NCI-H526 treated with DMSO at 0.1 percent for 48 hours (cell line): ENCODE measurements at regions not wholly inside any gene's neighbourhood (a gene's known extent, or its start where the extent isn't known, plus 50 kb on each side); places are given as distances from the start of the nearest gene placed in this dataset.
"Not testable (repeated sequence)": the region's sequence is repeated elsewhere in the genome, so short reads cannot be mapped to it uniquely, and the experiment has no call there.

ENCODE experiments used
- DNase-seq: peaks from one replicate; lab custom pipeline; 2025; lab: John Stamatoyannopoulos, UW

GRCh38 chrX:74251006-74251930, 52.7 kb upstream of the ZCCHC13 start:
- DNase-seq = no peak

- no peak for DNase-seq
Observed at GRCh38 chrX:74250574-74250973, 53.4 kb upstream of the ZCCHC13 start.

GRCh38 chrX:74249963-74250362, 54.0 kb upstream of the ZCCHC13 start:
- DNase-seq = no peak

- DNase-seq = no peak
Observed at GRCh38 chrX:74248889-74249288, 55.1 kb upstream of the ZCCHC13 start.

GRCh38 chrX:74246524-74246923, 57.5 kb upstream of the ZCCHC13 start:
- DNase-seq = no peak

- no peak for DNase-seq
Observed at GRCh38 chrX:74242484-74243138, 61.4 kb upstream of the ZCCHC13 start.

GRCh38 chrX:74242050-74242449, 61.9 kb upstream of the ZCCHC13 start:
- no peak for DNase-seq

GRCh38 chrX:74238771-74239170, 65.2 kb upstream of the ZCCHC13 start:
- no peak for DNase-seq

GRCh38 chrX:74234818-74235217, 69.2 kb upstream of the ZCCHC13 start:
- DNase-seq = no peak

GRCh38 chrX:74232859-74233258, 71.1 kb upstream of the ZCCHC13 start:
- no peak for DNase-seq

GRCh38 chrX:74231625-74232024, 72.4 kb upstream of the ZCCHC13 start:
- DNase-seq = no peak

GRCh38 chrX:74230094-74230493, 73.9 kb upstream of the ZCCHC13 start:
- no peak for DNase-seq

- no peak for DNase-seq
Observed at GRCh38 chrX:74225111-74225510, 78.9 kb upstream of the ZCCHC13 start.

- no peak for DNase-seq
Observed at GRCh38 chrX:74220277-74220676, 83.7 kb upstream of the ZCCHC13 start.

- no peak for DNase-seq
Observed at GRCh38 chrX:74218895-74219294, 85.1 kb upstream of the ZCCHC13 start.

GRCh38 chrX:74216421-74216820, 87.6 kb upstream of the ZCCHC13 start:
- DNase-seq = no peak

- DNase-seq = no peak
Observed at GRCh38 chrX:74211911-74212310, 92.1 kb upstream of the ZCCHC13 start.

GRCh38 chrX:74207539-74207938, 96.4 kb upstream of the ZCCHC13 start:
- no peak for DNase-seq

- no peak for DNase-seq
Observed at GRCh38 chrX:74195605-74196004, 108.4 kb upstream of the ZCCHC13 start.

GRCh38 chrX:74195120-74195519, 108.9 kb upstream of the ZCCHC13 start:
- DNase-seq = no peak

- no peak for DNase-seq
Observed at GRCh38 chrX:74187211-74187610, 116.8 kb upstream of the ZCCHC13 start.

GRCh38 chrX:74183047-74183446, 120.9 kb upstream of the ZCCHC13 start:
- DNase-seq = not testable (repeated sequence)

GRCh38 chrX:74181976-74182375, 122.0 kb upstream of the ZCCHC13 start:
- not testable (repeated sequence) for DNase-seq
